ENCODE measurements at regions not wholly inside any gene's neighbourhood (a gene's known extent, or its start where the extent isn't known, plus 50 kb on each side); places are given as distances from the start of the nearest gene placed in this dataset.
A peak's percentile ranks its signal among the peaks of the same experiment; 100 is the strongest.

DNA sequence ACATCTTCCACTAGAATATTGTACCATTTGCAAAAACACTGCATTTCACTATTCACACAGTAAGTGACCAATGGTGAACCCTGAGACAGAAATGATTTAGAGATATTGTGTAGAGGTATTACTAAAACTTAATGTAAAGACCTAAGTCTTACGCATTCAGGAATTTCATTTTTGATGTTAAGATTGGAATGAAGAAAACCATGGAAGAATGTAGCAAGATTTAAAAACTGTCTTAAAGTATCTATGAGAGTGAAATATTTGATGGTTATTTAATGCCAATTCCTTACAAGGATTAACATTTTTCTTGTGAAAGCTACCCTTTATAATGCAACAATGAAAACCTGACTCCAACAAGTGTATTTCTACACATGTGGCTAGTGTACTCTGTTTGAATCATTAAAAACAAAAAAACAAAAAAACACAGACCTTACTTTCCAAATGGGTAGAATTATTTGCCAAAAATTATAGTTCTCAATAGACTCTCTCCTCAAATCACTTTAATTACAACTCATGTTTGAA, 172.0 kb downstream of the NNT start:
- no peak for DNase-seq (ENCODE audit: low read depth, low spot score)
- TF ChIP-seq, protein P1, sequence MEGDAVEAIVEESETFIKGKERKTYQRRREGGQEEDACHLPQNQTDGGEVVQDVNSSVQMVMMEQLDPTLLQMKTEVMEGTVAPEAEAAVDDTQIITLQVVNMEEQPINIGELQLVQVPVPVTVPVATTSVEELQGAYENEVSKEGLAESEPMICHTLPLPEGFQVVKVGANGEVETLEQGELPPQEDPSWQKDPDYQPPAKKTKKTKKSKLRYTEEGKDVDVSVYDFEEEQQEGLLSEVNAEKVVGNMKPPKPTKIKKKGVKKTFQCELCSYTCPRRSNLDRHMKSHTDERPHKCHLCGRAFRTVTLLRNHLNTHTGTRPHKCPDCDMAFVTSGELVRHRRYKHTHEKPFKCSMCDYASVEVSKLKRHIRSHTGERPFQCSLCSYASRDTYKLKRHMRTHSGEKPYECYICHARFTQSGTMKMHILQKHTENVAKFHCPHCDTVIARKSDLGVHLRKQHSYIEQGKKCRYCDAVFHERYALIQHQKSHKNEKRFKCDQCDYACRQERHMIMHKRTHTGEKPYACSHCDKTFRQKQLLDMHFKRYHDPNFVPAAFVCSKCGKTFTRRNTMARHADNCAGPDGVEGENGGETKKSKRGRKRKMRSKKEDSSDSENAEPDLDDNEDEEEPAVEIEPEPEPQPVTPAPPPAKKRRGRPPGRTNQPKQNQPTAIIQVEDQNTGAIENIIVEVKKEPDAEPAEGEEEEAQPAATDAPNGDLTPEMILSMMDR (IDR thresholded peaks at IDR 0.05; ENCODE audit: low read depth, low read length) = no peak
- in situ Hi-C loops (cut with HindIII; ENCODE audit: low sequenced_read_pairs) = no loop called here
- H3K4me3 ChIP-seq (ENCODE audit: low read depth, low read length) = no peak overlapping the region

DNA sequence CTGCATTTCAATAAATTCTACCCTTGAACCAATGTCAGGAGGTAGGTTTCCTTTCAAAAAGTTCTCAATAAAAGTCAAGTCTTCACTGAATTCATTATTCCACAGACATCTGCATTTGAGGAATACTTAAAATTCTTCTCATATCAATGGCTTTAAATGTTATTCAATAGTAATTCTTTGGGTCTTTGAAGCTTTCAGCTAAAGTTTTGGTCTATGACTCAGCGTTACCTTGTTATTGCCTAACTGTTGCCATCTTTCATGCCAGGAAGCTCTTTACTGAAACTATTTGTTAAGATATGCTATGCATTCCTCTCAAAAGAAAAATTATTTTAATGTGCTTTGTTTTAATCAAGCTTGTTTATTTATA, 170.5 kb downstream of the NNT start:
- in situ Hi-C loops (cut with HindIII; ENCODE audit: low sequenced_read_pairs) = no loop called here
- TF ChIP-seq, protein P1 (IDR thresholded peaks at IDR 0.05; ENCODE audit: low read depth, low read length) = no peak
- DNase-seq (ENCODE audit: low read depth, low spot score) = peak; percentile 77
- H3K4me3 ChIP-seq (ENCODE audit: low read depth, low read length) = no peak overlapping the region

DNA sequence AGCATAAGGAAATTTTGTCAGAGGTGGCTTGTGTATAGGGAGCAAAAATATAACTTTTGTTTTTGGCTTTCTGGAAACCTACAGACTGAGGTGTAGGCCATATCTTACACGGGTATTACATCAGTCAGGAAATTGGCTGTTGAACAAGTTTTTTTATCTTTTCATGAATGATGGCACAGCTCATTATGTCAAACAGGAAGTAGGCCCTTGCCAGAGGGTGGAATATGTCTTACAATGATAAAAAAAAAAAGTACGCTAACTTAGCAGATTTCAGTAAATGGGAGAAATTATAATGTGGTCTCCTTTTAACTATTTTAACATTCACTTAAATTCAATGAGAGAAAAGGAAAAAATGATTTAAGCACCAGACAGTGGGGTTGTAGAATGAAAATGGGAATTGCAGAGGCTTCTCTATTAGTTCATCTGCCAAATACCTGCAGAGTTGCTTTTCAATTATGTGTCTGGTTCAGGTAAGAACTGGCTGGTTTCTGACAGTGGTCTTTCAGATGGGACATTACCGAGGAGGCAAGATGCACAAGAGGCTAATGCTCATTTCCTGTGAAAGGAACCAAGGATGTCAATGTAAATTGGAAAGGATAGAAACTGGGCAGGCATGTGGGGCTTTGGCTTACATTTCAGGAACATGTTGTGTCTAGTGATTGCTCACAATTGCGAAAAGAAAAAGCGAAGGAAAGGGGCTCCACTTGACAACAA, 169.9 kb downstream of the NNT start:
- peak; percentile 67 for DNase-seq (ENCODE audit: low read depth, low spot score)
- in situ Hi-C loops (cut with HindIII; ENCODE audit: low sequenced_read_pairs) = no loop called here
- TF ChIP-seq, protein P1 (IDR thresholded peaks at IDR 0.05; ENCODE audit: low read depth, low read length) = no peak

DNA sequence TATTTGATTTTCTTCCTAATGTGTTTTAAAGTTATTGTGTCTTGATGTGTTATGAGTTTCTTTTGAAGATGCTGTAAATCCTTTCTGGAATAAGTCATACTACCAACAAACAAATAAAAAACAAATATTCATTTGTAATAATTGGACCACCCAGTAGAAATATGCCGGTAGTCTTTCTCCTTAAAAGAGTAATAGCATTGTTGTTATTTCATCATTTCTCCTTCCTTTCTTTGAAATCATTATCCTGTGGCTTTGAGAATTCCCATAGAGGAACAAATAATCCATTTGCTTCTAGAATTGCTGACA, 169.4 kb downstream of the NNT start:
- no peak for DNase-seq (ENCODE audit: low read depth, low spot score)
- no peak overlapping the region for H3K4me3 ChIP-seq (ENCODE audit: low read depth, low read length)
- TF ChIP-seq, protein P1 (IDR thresholded peaks at IDR 0.05; ENCODE audit: low read depth, low read length) = no peak
- in situ Hi-C loops (cut with HindIII; ENCODE audit: low sequenced_read_pairs) = no loop called here

More for the DNA sequence above, 169.9 kb downstream of the NNT start:
- H3K4me3 ChIP-seq (ENCODE audit: low read depth, low read length) = no peak overlapping the region

DNA sequence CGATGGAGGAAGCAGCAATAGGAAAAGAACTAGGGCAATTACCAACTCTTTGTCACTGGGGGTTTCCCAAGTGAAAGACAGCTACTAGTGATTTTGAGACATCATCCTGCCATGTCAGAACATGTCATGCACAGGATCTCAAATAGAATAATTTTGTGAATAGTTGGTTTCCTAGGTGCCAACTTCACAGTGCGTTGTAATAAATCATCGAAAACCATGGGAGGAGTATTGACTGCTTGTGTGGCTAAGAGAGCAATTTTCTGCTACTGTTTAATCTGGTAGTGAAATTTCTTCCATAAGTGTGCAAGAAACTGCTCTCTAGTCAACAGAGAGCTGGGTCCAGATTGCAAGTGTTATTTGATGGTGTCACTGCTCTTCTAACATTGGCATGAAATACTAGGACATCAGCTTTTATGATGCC, 168.6 kb downstream of the NNT start:
- no peak overlapping the region for H3K4me3 ChIP-seq (ENCODE audit: low read depth, low read length)
- TF ChIP-seq, protein P1 (IDR thresholded peaks at IDR 0.05; ENCODE audit: low read depth, low read length) = no peak
- no peak for DNase-seq (ENCODE audit: low read depth, low spot score)
- in situ Hi-C loops (cut with HindIII; ENCODE audit: low sequenced_read_pairs) = no loop called here

DNA sequence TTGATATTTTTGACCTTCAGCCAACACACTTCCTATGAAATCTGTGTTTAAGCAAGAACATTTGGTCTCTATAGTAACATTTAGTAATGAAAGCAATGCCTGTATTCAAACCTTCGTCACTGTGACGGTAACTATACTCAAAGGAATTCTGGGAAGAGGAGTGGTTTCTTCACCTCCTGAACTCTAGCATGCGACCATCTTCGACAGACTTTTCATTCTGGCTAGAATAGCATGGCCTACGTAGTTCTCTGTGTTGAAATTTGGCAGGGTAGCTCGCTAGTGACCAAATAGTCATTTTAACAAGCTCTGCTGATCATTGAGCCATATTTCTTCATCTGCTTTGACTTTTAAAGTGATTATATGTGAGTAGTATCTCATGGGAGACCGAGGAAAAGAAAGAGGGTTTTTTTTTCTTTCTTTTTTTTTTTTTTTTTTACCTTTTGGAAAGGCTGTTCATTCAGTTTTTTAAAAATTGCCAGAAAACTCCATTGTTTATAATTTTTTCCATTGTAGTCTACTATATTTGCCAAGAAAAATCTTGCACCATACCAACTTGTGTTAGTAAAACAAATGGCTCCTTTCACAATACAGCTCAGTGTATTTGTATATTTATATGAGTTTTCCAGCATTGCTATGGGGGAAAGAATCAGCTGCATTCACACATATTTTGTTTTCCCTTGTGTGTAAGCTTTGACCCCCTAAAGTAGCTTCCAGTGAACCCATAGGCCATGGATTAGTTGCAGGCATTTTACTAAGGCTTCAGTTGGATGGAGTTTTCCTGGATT, 166.8 kb downstream of the NNT start:
- in situ Hi-C loops (cut with HindIII; ENCODE audit: low sequenced_read_pairs) = no loop called here

More for the DNA sequence above, 166.8 kb downstream of the NNT start:
- DNase-seq (ENCODE audit: low read depth, low spot score) = peak; percentile 71
- TF ChIP-seq, protein P1 (IDR thresholded peaks at IDR 0.05; ENCODE audit: low read depth, low read length) = no peak
- H3K4me3 ChIP-seq (ENCODE audit: low read depth, low read length) = no peak overlapping the region

Data from astrocyte of the spinal cord (primary cell).